ENCODE measurements at regions not wholly inside any gene's neighbourhood (a gene's known extent, or its start where the extent isn't known, plus 50 kb on each side); places are given as distances from the start of the nearest gene placed in this dataset.

DNA sequence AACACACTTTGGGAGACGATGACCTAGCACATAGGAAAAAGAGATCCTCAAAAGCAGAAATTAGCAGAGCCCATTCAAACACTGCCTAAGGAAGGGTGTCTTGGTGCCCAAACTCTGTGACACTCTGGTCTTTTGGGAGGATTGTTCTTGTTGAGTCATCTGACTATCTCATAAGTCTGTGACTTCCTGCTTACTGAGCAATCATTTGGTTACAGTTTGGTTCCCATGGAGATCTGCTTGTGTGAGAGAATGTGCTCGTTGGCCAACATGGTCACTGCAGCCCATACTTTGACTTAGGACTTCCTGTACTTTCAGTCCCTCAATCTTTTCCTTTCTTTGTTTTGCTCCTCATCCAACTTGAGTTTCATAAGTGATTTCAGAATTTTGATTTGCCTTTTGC is 602.9 kb downstream of the NYAP2 start:
- DNase-seq: no peak

DNA sequence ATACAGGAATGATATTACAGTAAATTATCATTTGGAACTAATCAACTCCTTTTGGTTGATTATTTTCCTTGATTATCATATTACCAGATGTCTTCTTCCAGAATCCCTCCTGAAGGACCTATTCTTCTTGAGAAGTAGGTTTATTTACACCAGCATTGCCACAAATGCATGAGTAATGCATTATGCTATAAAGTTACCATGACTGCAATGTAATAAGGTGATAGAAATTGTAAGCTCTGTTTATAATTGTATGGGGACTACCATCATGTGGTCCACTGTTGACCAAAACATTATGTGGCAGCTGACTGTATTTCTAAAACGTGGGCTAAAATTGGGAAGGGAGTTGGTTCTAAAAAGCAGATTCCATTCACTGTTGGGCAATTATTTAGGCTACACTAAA is 602.2 kb downstream of the NYAP2 start:
- no peak for DNase-seq

DNA sequence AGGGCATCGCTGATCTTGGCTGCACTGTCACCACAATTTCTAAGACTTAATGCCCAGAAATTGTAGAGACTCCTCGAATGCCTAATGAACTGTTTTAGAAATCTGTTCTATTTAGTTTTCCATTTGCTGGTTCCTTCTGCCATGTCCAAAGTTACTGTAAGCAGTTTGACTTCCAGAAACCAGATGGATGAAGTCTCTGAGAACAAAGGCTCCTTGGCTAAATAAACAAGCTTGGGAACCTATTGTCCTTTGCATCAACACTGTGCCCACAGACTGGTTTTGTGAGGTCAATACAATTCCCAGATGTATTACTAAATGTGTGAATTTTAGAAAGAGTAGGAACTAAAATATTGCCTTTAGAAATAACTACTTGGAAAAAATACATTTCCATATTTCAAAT is 600.2 kb downstream of the NYAP2 start:
- no peak for DNase-seq

DNA sequence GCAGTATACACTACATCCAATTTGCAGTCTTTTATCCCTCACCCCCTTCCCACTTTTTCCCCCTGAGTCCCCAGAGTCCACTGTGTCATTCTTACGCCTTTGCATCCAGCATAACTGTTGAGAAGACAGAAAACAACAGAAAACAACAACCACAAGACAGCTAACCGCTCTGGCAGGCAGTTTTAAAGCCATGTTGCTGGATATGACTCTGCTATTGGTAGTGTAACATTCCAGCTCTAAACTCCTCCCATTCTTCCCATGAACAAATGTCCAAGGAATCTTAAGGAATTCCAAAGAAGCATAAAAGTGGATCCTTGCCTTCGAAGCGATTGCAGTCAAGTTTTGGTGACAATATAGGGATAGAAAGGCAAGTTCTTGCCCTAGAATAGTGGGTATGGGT is 599.1 kb downstream of the NYAP2 start:
- DNase-seq: no peak

DNA sequence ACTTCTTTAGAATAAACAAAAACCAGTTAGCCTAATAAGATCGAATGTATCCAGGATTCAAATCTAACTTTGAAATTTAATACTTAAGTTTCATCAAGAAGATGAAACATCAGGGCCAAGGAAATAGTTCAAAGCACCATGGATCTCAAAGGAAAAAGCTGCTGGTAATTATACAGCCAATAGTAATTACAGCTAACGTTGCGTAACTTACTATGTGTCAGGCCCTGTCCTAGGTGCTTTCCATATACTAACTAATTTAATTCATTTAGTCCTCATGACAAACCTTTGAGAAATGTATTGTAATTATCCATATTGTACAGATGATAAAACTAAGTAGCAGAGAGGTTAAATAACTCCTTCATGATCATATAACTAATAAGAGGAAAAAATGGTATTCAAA is 598.6 kb downstream of the NYAP2 start:
- DNase-seq: no peak

DNA sequence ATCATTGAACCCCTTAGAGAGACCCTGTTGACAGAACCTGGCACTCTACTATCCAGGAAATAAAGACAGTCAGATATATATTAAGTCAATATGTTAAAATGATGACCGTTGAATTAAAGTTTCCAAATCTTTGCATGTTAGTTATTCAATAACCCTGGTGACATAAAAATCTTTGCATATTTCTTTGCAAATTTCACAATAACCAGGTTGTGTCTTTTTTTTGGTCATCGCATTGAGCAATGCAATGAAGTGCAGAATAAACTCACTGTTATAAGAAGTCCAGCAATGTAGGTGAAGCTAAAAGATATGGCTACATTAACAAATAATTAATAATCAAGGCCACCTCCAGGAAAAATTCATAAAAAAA is 596.9 kb downstream of the NYAP2 start:
- DNase-seq: no peak

DNA sequence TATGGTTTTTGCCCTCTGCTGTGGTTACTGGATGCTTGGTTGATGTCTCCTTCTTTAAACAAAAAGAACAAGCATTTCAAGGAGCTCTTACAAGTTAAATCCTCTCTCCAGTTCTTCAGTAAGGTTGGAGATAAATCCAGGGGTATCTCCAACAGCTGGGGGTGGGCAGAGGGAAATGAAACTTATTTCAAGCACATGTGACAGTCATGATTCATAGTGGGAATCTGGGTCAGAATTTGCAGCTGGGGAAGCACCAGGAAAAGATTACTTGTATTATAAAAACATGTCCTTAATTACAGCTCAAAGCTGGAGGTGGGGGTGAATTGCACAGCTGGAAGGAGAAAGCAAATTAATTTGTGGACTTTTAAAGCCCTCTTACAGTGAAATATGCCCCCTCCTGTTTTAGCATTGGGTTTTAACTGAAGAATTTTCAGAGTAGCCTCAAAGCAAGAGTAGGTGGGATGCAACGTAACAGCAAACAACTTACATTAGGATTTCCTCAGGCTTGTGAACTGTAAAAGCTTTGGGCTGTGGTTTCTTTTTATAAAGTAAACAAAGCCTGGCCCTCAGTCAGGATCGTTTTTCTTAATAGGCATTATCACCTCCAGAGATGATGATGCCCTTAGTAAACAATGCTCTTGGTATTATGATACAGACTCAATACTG is 596.4 kb downstream of the NYAP2 start:
- no peak for DNase-seq

DNA sequence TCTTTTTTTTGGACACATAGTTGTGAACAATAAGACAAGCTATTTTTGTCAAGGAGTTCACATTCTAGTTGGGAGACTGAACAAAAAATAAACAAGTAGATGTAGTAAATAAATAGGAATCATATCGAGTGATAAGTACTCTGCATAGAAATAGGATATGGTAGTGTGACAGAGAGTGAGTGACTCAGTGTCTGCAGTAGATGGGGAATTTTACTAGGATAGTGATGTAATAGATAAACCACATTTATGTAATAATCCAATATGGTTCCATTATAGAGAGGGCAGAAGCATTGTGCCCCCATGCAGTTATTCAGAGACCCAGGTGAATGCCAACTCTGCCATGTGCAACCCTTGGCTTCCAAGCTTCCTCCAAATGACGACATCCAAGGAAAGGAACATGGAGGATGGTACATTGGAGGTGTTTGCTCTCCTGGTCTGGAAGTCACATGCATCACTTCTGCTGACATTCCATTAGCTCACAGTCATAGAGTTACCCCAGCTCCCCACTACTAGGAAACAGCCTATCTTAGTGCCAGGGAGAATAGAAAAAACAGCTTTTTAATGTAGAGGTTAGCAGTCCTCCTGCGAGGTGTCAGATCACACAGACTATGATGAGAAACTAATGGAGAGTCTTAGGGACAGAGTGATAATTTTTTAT is 595.4 kb downstream of the NYAP2 start:
- DNase-seq: no peak

DNA sequence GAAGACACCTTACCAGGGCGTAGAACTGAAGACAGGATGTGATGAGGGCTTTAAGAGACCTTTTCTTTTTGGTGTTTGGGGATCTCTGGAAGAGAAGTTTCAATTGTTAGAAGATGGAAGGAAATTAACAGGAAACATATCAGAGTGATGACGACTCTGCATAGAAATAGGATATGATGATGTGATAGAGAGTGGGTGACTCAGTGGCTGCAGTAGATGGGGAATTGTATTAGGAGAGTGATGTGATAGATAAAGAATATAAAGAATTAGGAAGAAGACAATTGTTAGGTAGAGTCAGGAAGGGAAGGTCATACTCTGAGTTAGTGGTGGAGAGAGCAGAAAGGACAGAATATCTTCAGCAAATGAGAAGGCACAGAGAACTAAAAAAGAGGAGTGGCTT is 593.9 kb downstream of the NYAP2 start:
- no peak for DNase-seq

DNA sequence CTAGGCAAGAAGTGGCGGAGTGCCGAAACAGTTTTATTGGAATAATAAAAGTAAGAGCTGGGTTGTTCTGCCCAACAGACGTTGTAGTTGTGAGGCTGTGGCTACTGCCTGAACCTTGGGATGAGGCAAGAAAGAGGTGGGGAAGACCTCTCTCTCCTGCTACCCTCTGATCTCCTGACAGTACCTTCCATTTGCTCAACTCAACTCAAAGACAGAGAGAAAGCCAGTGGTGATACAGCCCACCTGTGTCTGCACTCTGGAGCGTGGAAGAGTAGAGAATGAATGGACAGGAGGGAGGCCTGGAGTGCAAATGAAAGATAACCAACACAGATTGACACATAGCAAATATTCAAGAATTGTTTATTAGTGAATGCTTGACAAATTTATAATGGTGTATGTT is 590.3 kb downstream of the NYAP2 start:
- DNase-seq: no peak

DNA sequence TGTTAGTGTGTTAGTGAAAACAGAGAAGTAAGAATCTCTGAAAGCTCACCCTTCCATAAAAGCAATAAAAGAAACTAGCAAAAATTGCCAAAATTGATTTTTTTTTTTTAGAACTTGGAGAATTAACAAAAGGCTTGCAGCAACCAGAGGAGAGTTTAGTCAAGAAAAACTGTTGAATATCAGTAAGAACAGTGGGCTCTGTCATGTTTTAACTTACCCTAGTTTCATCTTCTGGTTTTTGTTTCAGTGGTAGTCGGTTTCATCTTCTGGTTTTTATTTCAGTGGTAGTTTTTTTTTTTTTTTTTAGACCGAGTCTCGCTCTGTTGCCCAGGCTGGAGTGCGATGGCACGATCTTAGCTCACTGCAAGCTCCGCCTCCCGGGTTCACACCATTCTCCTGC is 580.9 kb downstream of the NYAP2 start:
- DNase-seq: no peak

DNA sequence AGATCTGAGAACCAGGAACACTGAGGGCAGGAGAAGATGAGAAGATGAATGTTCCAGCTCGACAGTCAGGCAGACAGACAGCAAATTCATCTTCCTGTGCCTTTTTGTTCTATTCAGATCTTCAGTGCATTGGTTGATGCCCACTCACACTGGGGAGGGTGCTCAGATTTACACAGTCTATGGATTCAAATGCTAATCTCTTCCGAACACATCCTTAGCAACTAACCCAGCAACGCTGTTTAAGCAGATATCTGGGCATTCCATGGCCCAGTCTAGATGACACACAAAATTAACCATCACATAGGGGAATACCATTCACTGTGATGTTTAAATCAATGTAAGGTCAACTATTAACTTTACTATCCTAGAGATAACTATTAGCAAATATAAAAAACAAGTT is 571.9 kb downstream of the NYAP2 start:
- no peak for DNase-seq

DNA sequence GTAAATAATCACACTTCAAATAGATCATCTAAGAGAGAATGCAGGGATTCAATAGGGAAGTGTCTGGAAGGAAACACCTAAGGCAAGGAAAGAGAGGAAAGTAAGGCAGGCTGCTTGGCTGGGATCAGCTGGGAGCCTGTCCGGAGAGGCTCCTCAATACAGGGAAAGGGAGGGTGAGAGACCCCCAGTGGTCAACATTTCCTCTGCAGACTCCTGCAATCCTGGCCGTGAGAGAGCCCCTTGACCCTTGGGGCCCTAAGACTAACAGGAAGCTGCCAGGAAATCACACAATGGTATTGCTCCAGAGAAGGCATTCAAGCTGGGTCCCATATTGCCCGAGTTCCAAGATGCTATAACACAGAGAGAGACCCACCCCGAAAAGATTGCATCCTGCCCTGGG is 549.4 kb downstream of the NYAP2 start:
- no peak for DNase-seq

DNA sequence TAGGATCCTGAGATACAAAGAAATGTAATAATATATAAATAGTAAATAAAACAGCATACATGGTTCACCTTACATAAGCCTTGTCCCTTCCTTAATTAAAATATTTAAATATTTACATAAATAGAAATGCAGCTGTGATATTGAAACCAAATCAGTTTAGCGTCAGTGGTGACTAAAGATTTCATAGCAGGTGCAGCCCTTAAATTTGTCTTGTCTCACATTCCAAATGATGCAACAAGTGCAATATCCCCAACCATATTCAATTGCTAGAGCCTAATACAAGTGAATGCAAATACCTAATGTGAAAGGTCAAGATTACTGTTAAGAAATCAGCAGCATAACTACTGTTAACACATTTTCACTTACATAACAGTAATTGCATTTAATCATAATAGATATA is 539.5 kb downstream of the NYAP2 start:
- DNase-seq: no peak

DNA sequence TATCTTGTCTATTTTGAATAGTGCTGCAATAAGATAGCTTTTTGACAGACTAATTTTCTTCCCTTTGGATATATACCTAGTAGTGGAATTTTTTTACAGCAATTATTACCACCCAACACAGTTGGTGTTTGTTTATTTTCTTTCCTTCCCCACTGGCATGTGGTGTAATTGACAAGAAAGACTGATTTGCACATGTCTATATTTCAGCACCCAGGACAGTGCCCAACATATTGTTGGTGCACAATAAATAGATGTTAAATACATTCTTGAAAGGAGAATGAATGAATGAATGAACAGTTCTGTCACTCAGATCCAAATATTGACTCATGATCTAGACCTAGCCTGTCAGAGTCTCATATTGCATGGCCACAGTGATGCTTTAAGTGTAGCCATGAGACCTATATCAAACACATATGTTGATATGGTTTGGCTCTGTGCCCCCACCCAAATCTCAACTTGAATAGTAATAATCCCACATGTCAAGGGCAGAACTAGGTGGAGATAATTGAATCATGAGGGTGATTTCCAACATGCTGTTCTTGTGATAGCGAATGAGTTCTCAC is 538.2 kb downstream of the NYAP2 start:
- no peak for DNase-seq

DNA sequence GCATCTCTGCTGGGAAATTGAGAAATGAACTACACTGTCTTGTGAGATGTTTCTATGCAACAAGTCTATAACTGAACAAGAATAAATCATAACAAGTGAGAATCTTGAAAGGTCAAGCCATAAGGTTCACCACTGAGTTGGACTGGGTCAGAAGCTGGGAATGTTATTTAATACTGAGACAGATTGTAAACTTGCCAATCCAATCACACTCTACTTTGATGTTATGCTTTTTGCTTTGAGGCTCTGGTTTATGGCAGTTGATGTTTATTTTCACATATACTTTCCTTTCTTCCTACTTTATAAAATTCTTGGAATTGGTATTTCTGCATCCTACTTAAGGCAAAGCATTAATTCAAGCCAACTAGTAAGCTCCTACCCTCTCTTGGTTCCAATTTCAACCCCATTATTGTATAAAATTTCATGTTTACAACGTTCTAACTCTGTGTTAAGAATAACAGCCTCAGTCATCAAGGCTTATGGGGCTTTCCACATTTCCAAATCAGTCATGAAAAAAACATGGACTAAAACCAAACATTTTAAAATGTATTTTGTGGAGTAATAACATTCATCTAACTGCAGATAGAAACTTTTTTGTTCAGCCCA is 533.4 kb downstream of the NYAP2 start:
- no peak for DNase-seq

DNA sequence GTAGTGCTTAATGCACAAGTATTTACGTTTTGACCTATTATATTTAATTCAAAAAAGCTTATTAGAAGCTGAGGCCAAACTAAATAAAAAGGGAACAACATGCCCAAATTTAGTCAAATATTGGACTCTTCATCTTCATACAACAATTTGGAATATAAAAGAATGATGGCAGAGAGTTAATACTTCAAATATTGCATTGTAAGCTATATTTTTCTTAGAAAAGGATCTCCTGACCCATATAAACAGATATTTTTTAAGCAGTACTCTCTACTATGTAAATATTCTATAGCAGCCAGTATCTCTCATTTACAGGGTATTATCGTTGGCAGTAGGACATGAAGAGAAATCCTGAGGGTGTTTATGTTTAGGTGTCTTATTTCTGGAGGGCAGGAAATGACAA is 531.2 kb downstream of the NYAP2 start:
- DNase-seq: no peak

DNA sequence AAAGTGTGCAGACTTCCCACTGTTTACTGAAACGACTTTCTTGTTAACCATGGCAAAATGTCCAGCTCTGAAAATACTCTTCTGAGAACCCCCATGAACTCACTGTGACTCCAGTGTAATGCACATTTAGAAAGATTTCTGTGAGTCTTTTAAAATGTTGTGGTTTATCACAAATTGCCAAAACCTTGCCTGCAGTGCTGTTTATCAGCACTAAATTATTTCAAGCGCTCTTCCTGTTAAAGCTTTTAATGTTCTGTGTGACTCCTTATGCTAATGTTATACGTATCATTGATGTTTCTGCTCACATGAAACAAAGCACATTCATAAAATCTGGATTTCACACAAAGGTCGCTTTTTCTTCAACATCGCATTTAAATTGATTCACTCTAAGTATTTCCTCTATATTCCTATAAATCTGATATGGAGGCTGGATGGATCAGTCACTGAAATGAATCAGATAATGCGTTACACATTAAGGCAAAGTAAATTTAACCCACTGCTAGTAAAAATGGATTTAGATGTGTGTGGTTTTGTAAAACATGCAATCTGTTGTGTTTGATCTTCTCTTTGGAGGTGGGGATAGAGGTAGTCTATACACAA is 521.2 kb downstream of the NYAP2 start:
- DNase-seq: no peak

DNA sequence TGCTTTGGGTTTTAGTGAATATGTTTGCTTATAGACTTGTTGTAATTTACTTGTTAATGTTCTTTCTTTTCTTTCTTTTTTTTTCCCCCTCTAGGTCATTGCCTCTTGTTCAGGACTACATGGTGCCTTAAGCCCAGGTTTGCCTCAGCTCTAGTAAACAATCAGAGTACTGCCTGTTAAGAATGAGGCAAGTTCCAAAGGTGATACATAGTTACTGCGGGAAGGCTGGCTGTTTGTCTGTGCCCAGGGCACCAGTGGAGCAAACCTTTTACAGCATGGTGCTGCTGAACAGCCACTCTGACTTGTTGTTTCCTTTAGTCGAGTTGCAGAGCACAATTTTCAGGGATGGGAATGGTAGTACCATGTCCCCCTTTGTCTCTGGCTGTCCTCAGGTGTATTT is 517.2 kb downstream of the NYAP2 start:
- no peak for DNase-seq

DNA sequence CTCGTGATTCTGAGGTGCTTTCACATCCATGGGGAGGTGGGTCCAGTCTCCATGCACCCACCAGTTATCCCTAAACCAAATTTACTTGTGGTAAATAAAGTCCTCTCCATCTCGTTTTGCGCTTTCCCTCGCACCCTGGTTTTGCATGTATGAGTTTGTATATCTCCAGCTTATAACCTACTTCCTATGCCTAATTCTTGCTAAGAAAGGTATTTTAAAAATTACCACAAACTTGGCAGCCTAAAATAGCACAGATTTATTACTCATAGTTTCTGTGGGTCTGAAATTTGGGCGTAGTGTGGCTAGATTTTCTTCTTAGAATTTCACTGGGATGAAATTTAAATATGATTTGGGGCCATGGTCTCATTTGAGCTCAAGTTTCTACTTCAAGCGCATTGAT is 511.5 kb downstream of the NYAP2 start:
- no peak for DNase-seq

DNA sequence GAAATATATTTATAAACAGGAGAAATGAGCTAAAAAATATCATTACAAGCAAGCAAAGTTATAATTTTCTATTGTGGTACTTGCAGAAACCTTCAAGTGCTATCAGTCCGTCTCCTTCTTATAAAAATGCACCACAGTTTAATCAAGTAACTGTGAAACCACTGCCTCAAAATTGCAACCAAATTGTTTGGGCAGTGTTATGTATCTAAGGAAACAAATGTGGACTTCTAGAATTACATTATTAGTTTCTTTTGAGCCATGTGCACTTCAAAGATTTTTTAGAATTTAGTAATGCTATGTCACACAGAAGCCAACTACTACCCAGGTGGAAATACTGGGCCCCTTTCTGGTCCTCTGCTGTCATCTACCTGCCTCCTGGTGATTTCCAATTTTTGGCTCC is 495.6 kb downstream of the NYAP2 start:
- DNase-seq: no peak

DNA sequence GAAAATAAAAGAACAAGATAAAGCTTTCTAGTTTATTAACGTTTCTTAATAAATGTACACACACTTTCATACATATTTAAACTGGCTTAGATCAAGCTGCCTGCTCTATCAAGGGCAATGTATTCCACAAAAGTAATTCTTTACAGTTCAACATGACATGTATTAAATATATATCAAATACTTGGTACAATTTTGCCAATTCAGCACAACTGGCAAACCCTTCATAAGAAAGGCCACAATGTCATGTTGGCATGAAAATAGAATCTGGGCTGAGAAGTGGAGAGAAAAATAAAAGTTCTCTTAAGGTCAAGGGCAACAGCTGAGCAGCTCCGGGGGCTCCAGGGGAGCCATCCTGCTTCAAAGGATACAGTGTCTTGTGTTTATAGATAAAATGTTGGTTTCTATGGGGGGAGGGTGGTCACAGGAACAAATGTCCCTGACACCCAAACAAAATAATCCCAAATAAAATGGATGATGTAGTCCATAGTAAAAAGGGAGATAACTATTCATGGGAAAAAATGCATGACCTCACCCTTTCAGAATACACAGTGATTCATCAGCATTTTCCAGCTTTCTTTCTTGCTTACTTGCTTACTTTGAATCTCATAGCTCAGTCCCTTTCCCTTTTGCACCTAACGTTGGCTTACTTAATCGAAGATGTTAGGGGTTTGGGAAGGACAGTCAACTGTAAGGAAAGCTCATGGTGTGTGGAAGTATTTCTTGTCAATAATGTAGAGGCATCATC is 494.9 kb downstream of the NYAP2 start:
- no peak for DNase-seq

DNA sequence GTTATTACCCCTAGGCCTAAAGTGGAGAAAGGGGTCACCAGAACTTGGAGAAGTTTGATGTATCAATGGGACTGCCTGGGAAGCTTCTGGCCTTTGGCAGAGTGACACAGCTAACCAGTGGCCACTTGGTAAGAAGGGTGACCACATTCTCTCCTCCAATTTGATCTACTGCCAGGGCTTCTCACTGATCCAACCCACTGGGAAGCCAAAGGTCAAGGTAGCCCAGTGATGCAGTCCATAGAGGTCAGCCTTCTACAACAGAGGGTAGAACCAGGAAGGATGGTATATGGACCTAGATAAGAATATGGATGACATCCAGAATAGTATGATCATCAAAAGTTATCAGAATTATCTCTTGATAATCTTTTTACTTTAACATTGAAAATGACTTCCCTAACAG is 493.6 kb downstream of the NYAP2 start:
- no peak for DNase-seq
